ENCODE measurements at regions not wholly inside any gene's neighbourhood (a gene's known extent, or its start where the extent isn't known, plus 50 kb on each side); places are given as distances from the start of the nearest gene placed in this dataset.

DNA sequence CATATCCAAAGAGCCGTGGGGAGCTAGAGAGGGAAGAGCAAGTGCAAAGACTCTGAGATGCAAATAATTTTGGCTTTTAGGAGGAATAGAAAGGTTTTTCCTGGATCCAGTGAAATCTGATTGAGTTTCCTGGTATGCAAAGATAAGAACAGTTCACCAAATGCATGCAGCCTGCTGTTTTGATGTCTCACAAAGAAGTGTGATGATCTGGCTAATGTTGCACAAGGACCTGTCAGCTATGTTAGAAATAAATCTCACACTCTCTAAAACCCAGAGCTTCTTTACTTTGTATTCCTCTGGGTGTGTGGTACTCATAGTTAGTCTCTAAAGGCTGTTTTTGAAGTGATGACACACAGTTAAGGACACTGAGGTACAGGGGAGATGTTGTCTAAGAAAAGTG lies 321.4 kb downstream of the AACS start:
- DNase-seq (ENCODE audit: low read depth) = no peak
- H3K4me3 ChIP-seq (ENCODE audit: low read depth, low read length) = no peak overlapping the region
- TF ChIP-seq POLR2A (IDR thresholded peaks at IDR 0.05; ENCODE audit: extremely low read depth, insufficient read length) (no peak), MYC (IDR thresholded peaks at IDR 0.05; ENCODE audit: low read depth, low read length) (no peak), CTCF (IDR thresholded peaks at IDR 0.05; ENCODE audit: low read depth, low read length) (no peak)
- TF ChIP-seq, protein P1, sequence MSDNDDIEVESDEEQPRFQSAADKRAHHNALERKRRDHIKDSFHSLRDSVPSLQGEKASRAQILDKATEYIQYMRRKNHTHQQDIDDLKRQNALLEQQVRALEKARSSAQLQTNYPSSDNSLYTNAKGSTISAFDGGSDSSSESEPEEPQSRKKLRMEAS (IDR thresholded peaks at IDR 0.05; ENCODE audit: low read depth, low read length) = no peak

DNA sequence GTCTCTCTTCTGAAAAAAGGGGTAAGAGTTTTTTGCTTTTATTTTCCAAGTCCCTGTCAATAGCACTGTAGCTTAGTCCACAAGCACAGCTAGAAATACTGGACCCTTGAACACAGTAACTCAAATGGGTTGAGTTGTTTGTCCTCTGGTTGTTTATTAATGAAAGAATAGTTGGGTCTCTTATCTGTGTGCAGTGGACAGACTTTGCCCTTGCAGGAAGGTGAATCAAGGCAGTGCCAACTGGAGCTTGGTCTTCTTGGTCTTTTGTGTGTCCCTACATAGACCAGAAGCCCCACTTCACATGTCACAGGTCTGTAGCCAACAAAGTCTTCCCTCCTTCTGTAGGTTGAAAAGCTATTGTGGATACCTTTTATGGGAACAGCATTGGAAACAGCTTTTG lies 322.0 kb downstream of the AACS start:
- no peak overlapping the region for H3K4me3 ChIP-seq (ENCODE audit: low read depth, low read length)
- TF ChIP-seq POLR2A (IDR thresholded peaks at IDR 0.05; ENCODE audit: extremely low read depth, insufficient read length) = no peak
- no peak for DNase-seq (ENCODE audit: low read depth)

- TF ChIP-seq MYC (IDR thresholded peaks at IDR 0.05; ENCODE audit: low read depth, low read length) (no peak), POLR2A (IDR thresholded peaks at IDR 0.05; ENCODE audit: extremely low read depth, insufficient read length) (no peak), CTCF (IDR thresholded peaks at IDR 0.05; ENCODE audit: low read depth, low read length) (no peak)
- TF ChIP-seq, protein P1 (IDR thresholded peaks at IDR 0.05; ENCODE audit: low read depth, low read length) = no peak
- DNase-seq (ENCODE audit: low read depth) = no peak
- no peak overlapping the region for H3K4me3 ChIP-seq (ENCODE audit: low read depth, low read length)
Observed at GRCh38 chr12:125389061-125389697, 323.9 kb downstream of the AACS start.

DNA sequence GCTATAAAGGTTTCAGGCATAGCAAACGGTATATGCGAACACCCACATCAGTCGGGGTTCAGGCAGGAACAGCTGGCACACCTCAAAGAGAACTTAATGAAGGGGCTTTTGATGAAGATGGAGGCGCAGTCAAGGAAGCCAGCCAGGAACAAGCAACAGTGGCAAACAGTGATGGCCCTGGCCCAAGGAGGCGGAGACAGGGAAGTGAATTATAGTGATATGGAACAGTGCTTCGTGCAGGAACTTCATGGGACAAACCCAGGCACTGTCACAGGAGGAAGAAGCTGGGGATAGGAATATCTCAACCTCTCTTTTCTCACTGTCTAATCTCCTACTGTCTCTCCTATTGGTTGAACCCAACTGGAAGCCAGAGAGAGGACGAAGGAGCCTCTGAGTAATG lies 328.3 kb downstream of the AACS start:
- DNase-seq (ENCODE audit: low read depth) = no peak
- TF ChIP-seq CTCF (IDR thresholded peaks at IDR 0.05; ENCODE audit: low read depth, low read length) = no peak
- no peak for TF ChIP-seq POLR2A (IDR thresholded peaks at IDR 0.05; ENCODE audit: extremely low read depth, insufficient read length)
- no peak for TF ChIP-seq MYC (IDR thresholded peaks at IDR 0.05; ENCODE audit: low read depth, low read length)
- TF ChIP-seq, protein P1 (IDR thresholded peaks at IDR 0.05; ENCODE audit: low read depth, low read length) = no peak
- no peak overlapping the region for H3K4me3 ChIP-seq (ENCODE audit: low read depth, low read length)

DNA sequence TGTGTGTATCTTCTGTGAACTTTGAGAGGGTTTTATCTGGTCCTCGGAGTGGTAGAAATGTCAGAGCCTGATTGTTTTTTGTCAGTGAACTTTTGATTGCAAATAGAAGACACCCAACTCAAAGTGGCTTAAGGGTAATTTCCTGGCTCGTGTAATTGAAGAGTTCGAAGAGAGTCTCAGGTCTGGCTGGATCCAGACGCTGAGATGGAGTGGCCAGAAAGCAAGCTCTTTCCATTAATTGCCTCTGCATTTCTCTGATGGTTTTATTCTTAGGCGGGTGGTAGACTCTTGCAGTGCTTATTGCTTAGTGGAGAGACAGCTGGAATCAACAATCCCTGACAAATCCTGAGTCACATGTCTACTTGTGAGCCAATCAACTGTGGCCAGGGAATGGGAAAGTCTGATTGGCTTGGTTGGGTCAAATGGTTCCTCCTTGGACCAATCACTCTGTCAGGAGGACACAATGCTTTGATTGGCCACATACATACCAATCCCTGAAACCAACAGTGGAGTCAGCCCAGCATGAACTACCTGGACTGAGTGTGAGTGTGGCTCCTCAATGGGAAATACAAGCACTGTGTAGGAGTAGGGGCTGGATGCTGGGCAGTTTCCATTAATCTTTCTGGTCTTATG lies 330.5 kb downstream of the AACS start:
- no peak overlapping the region for H3K4me3 ChIP-seq (ENCODE audit: low read depth, low read length)
- TF ChIP-seq MYC (IDR thresholded peaks at IDR 0.05; ENCODE audit: low read depth, low read length) (no peak), CTCF (IDR thresholded peaks at IDR 0.05; ENCODE audit: low read depth, low read length) (no peak), POLR2A (IDR thresholded peaks at IDR 0.05; ENCODE audit: extremely low read depth, insufficient read length) (no peak)
- TF ChIP-seq, protein P1 (IDR thresholded peaks at IDR 0.05; ENCODE audit: low read depth, low read length) = no peak
- DNase-seq (ENCODE audit: low read depth) = no peak

DNA sequence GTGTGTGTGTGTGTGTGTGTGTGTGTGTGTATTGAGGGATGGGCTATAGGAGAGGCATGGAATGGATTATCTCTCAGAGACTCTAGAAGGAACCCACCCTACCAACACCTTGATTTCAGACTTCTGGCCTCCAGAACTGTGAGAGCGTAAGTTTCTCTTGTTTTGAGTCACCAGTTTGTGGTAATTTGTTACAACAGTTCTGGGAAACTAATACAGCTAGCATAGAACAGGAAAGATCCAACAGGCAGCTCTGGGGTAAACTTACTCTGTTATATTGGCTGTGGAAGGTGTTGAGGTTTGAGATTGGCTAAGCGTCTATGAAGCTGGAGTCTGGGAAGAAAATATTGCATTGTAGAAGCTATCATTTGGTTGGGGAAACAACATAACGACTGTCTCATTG lies 334.3 kb downstream of the AACS start:
- TF ChIP-seq, protein P1 (IDR thresholded peaks at IDR 0.05; ENCODE audit: low read depth, low read length) = no peak
- no peak for TF ChIP-seq POLR2A (IDR thresholded peaks at IDR 0.05; ENCODE audit: extremely low read depth, insufficient read length)
- TF ChIP-seq CTCF (IDR thresholded peaks at IDR 0.05; ENCODE audit: low read depth, low read length) = no peak
- no peak for TF ChIP-seq MYC (IDR thresholded peaks at IDR 0.05; ENCODE audit: low read depth, low read length)
- no peak for DNase-seq (ENCODE audit: low read depth)
- no peak overlapping the region for H3K4me3 ChIP-seq (ENCODE audit: low read depth, low read length)
